HAP-1 (cell line): ENCODE measurements at regions not wholly inside any gene's neighbourhood (a gene's known extent, or its start where the extent isn't known, plus 50 kb on each side); places are given as distances from the start of the nearest gene placed in this dataset.

Experiments used
- DNase-seq, 2 experiments: peaks; one replicate each; pipeline ENCODE4 v3.0.0-alpha.2; 2016 to 2020; ENCODE audit warnings: low spot score in 2 of 2
- H3K27me3 ChIP-seq: fragments of 250-450 bp; sonication (Bioruptor Pico); 2 replicates; pipeline ENCODE4 v1.5.1; 2020; ENCODE audit warnings: low read depth, mild to moderate bottlenecking, moderate library complexity
- H3K36me3 ChIP-seq: fragments of 250-450 bp; sonication (Bioruptor Pico); replicated peaks from 2 replicates; pipeline ENCODE4 v1.5.1; 2020; ENCODE audit warnings: mild to moderate bottlenecking
- H3K4me1 ChIP-seq: fragments of 250-450 bp; sonication (Bioruptor Pico); 2 replicates; pipeline ENCODE4 v1.5.1; 2020; ENCODE audit warnings: mild to moderate bottlenecking
- H3K4me3 ChIP-seq: fragments of 250-450 bp; sonication (Bioruptor Pico); 2 replicates; pipeline ENCODE4 v1.5.1; 2020; ENCODE audit warnings: mild to moderate bottlenecking, moderate library complexity
- H3K9me3 ChIP-seq: fragments of 250-450 bp; sonication (Bioruptor Pico); 2 replicates; pipeline ENCODE4 v1.5.1; 2020; ENCODE audit warnings: mild to moderate bottlenecking, moderate library complexity
- in situ Hi-C: fragments of 300-500 bp; cut with MboI; formaldehyde crosslinking; loops from 3 replicates; pipeline ENCODE4 v1.14.3; 2020; ENCODE audit warnings: low sequenced_read_pairs, inconsistent platforms, mixed read lengths

- Histone ChIP-seq H3K36me3 (no peaks in the 10 kb centered on the region), H3K9me3 (no peaks in the 10 kb centered on the region), H3K4me3 (no peak overlapping the region), H3K4me1 (no peaks in the 10 kb centered on the region), H3K27me3 (no peaks in the 10 kb centered on the region)
- no peak for DNase-seq
- in situ Hi-C loops = no loop called here
Measured at GRCh38 chr6:156552849-156553248, 224.3 kb upstream of the ARID1B start.

- no peaks in the 10 kb centered on the region for H3K9me3 ChIP-seq
- no peaks in the 10 kb centered on the region for H3K4me1 ChIP-seq
- no peak overlapping the region for H3K4me3 ChIP-seq
- no peak for DNase-seq
- H3K36me3 ChIP-seq = no peaks in the 10 kb centered on the region
- in situ Hi-C loops = no loop called here
- no peaks in the 10 kb centered on the region for H3K27me3 ChIP-seq
Measured at GRCh38 chr6:156550949-156551348, 226.2 kb upstream of the ARID1B start.

- no peaks in the 10 kb centered on the region for H3K36me3 ChIP-seq
- no peaks in the 10 kb centered on the region for H3K4me1 ChIP-seq
- in situ Hi-C loops = no loop called here
Measured at GRCh38 chr6:156545931-156546330, 231.2 kb upstream of the ARID1B start.

GRCh38 chr6:156545021-156545420 is 232.2 kb upstream of the ARID1B start:
- in situ Hi-C loops = no loop called here
- H3K9me3 ChIP-seq = no peaks in the 10 kb centered on the region
- no peaks in the 10 kb centered on the region for H3K27me3 ChIP-seq
- H3K4me3 ChIP-seq = no peak overlapping the region
- no peak for DNase-seq
- H3K4me1 ChIP-seq = no peaks in the 10 kb centered on the region
- no peaks in the 10 kb centered on the region for H3K36me3 ChIP-seq

More at GRCh38 chr6:156545931-156546330, 231.2 kb upstream of the ARID1B start:
- Histone ChIP-seq H3K27me3 (no peaks in the 10 kb centered on the region), H3K9me3 (no peaks in the 10 kb centered on the region), H3K4me3 (no peak overlapping the region)
- no peak for DNase-seq

- Histone ChIP-seq H3K4me1 (no peaks in the 10 kb centered on the region), H3K36me3 (no peaks in the 10 kb centered on the region), H3K27me3 (no peaks in the 10 kb centered on the region), H3K4me3 (no peak overlapping the region), H3K9me3 (no peaks in the 10 kb centered on the region)
- in situ Hi-C loops = no loop called here
- no peak for DNase-seq
Measured at GRCh38 chr6:156544046-156544445, 233.1 kb upstream of the ARID1B start.

- H3K4me3 ChIP-seq = no peak overlapping the region
- H3K9me3 ChIP-seq = no peaks in the 10 kb centered on the region
- in situ Hi-C loops = no loop called here
- no peaks in the 10 kb centered on the region for H3K4me1 ChIP-seq
- H3K27me3 ChIP-seq = no peaks in the 10 kb centered on the region
- no peaks in the 10 kb centered on the region for H3K36me3 ChIP-seq
- no peak for DNase-seq
Measured at GRCh38 chr6:156543431-156543830, 233.7 kb upstream of the ARID1B start.

GRCh38 chr6:156538875-156539660 is 238.1 kb upstream of the ARID1B start:
- H3K27me3 ChIP-seq = no peaks in the 10 kb centered on the region
- H3K4me1 ChIP-seq = peaks cover 11% of the 10 kb centered on the region
- no peaks in the 10 kb centered on the region for H3K36me3 ChIP-seq
- in situ Hi-C loops = no loop called here
- no peaks in the 10 kb centered on the region for H3K9me3 ChIP-seq
- DNase-seq = no peak
- H3K4me3 ChIP-seq = no peak overlapping the region

- Histone ChIP-seq H3K9me3 (no peaks in the 10 kb centered on the region), H3K27me3 (0 out of 2 replicates have a peak, but pooled peaks cover 2% of the 10 kb centered on the region), H3K4me3 (no peak overlapping the region), H3K4me1 (peaks cover 11% of the 10 kb centered on the region), H3K36me3 (no peaks in the 10 kb centered on the region)
- no peak for DNase-seq
- in situ Hi-C loops = no loop called here
Measured at GRCh38 chr6:156534594-156534993, 242.6 kb upstream of the ARID1B start.

GRCh38 chr6:156533872-156534524 is 243.2 kb upstream of the ARID1B start:
- Histone ChIP-seq H3K9me3 (no peaks in the 10 kb centered on the region), H3K4me3 (no peak overlapping the region), H3K27me3 (0 out of 2 replicates have a peak, but pooled peaks cover 2% of the 10 kb centered on the region), H3K4me1 (peaks cover 11% of the 10 kb centered on the region), H3K36me3 (no peaks in the 10 kb centered on the region)
- in situ Hi-C loops = no loop called here
- no peak for DNase-seq

GRCh38 chr6:156526081-156526480 is 251.1 kb upstream of the ARID1B start:
- Histone ChIP-seq H3K4me1 (no peaks in the 10 kb centered on the region), H3K4me3 (no peak overlapping the region), H3K27me3 (0 out of 2 replicates have a peak, but pooled peaks cover 2% of the 10 kb centered on the region), H3K9me3 (no peaks in the 10 kb centered on the region), H3K36me3 (no peaks in the 10 kb centered on the region)
- in situ Hi-C loops = no loop called here
- no peak for DNase-seq

GRCh38 chr6:156525541-156525940 is 251.6 kb upstream of the ARID1B start:
- Histone ChIP-seq H3K4me3 (no peak overlapping the region), H3K4me1 (no peaks in the 10 kb centered on the region), H3K9me3 (no peaks in the 10 kb centered on the region), H3K36me3 (no peaks in the 10 kb centered on the region), H3K27me3 (no peaks in the 10 kb centered on the region)
- in situ Hi-C loops = no loop called here
- DNase-seq = no peak

- Histone ChIP-seq H3K4me1 (no peaks in the 10 kb centered on the region), H3K9me3 (no peaks in the 10 kb centered on the region), H3K36me3 (no peaks in the 10 kb centered on the region), H3K27me3 (no peaks in the 10 kb centered on the region), H3K4me3 (no peak overlapping the region)
- DNase-seq = no peak
- in situ Hi-C loops = no loop called here
Measured at GRCh38 chr6:156519940-156520339, 257.2 kb upstream of the ARID1B start.

GRCh38 chr6:156517088-156517487 is 260.1 kb upstream of the ARID1B start:
- in situ Hi-C loops = no loop called here
- no peaks in the 10 kb centered on the region for H3K27me3 ChIP-seq
- no peak for DNase-seq
- no peaks in the 10 kb centered on the region for H3K9me3 ChIP-seq
- H3K36me3 ChIP-seq = no peaks in the 10 kb centered on the region
- no peaks in the 10 kb centered on the region for H3K4me1 ChIP-seq
- H3K4me3 ChIP-seq = no peak overlapping the region

GRCh38 chr6:156515242-156515641 is 261.9 kb upstream of the ARID1B start:
- in situ Hi-C loops = no loop called here
- H3K4me3 ChIP-seq = no peak overlapping the region
- no peaks in the 10 kb centered on the region for H3K36me3 ChIP-seq
- no peaks in the 10 kb centered on the region; the same call in 1 of the 2 replicates for H3K27me3 ChIP-seq
- no peaks in the 10 kb centered on the region for H3K4me1 ChIP-seq
- DNase-seq = no peak
- no peaks in the 10 kb centered on the region for H3K9me3 ChIP-seq
